SK-N-SH (cell line): ENCODE measurements at regions not wholly inside any gene's neighbourhood (a gene's known extent, or its start where the extent isn't known, plus 50 kb on each side); places are given as distances from the start of the nearest gene placed in this dataset.

Experiments used
- CHD2 ChIP-seq: fragments of 150-350 bp; IDR thresholded peaks from 2 replicates; pipeline ENCODE4 v1.6.1; 2018; ENCODE audit warnings: low read length; ENCODE audit not compliant: partially characterized antibody
- EZH2phosphoT487 ChIP-seq: fragments of 200-600 bp; sonication (generic); IDR thresholded peaks from 2 replicates; pipeline ENCODE4 v1.6.1; 2017; ENCODE audit warnings: low read depth, mixed run types, mild to moderate bottlenecking, antibody characterized with exemption, moderate library complexity, borderline replicate concordance
- MXI1 ChIP-seq: IDR thresholded peaks from 2 replicates; pipeline ENCODE4 v1.6.1; 2012; ENCODE audit warnings: mild to moderate bottlenecking, low read depth, low read length, improper control_type of control experiment
- NRF1 ChIP-seq: IDR thresholded peaks from 2 replicates; pipeline ENCODE4 v1.6.1; 2012; ENCODE audit warnings: low read depth, mild to moderate bottlenecking, low read length
- POLR2AphosphoS5 ChIP-seq: IDR thresholded peaks from 2 replicates; pipeline ENCODE4 v1.6.1; 2012; ENCODE audit warnings: low read depth, low read length
- RCOR1 ChIP-seq: fragments of 150-350 bp; IDR thresholded peaks from 2 replicates; pipeline ENCODE4 v1.6.1; 2017; ENCODE audit warnings: antibody characterized with exemption, low read length
- YY1 ChIP-seq: IDR thresholded peaks from 2 replicates; pipeline ENCODE4 v1.4.0; 2012; ENCODE audit warnings: low read depth, mild to moderate bottlenecking
- TF ChIP-seq, protein P1 (sequence below): fragments of 200-600 bp; sonication (generic); IDR thresholded peaks from 2 replicates; pipeline ENCODE4 v1.6.1; 2017; ENCODE audit warnings: antibody characterized with exemption, mild to moderate bottlenecking, moderate library complexity
- TF ChIP-seq, protein P2 (sequence below): IDR thresholded peaks from 2 replicates; pipeline ENCODE4 v1.6.1; 2012; ENCODE audit warnings: mild to moderate bottlenecking, low read depth, low read length, moderate library complexity

DNA sequence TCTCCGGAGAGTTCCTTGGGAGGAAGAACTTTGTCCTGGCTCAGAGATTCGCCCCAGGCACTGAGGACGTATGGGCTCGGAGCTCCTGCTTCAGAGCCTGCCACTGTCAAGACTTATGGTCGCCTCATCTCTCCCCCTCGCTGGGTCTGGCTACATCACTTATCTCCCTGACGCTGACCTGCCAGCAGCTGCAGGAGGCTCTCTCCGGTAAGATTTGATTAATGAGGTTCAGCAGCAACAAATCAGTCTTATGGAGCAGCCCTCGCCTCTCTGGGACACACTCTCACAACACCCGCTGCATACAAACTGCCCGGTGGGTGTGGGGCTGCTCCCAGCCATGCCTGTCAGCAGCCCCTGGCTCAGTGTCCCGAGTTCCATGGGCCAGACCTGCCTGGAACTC is 297.8 kb downstream of the RRAGC start:
- TF ChIP-seq YY1 (no peak), RCOR1 (no peak), NRF1 (no peak), EZH2phosphoT487 (no peak), POLR2AphosphoS5 (no peak), MXI1 (no peak), CHD2 (no peak)
- TF ChIP-seq, protein P1, sequence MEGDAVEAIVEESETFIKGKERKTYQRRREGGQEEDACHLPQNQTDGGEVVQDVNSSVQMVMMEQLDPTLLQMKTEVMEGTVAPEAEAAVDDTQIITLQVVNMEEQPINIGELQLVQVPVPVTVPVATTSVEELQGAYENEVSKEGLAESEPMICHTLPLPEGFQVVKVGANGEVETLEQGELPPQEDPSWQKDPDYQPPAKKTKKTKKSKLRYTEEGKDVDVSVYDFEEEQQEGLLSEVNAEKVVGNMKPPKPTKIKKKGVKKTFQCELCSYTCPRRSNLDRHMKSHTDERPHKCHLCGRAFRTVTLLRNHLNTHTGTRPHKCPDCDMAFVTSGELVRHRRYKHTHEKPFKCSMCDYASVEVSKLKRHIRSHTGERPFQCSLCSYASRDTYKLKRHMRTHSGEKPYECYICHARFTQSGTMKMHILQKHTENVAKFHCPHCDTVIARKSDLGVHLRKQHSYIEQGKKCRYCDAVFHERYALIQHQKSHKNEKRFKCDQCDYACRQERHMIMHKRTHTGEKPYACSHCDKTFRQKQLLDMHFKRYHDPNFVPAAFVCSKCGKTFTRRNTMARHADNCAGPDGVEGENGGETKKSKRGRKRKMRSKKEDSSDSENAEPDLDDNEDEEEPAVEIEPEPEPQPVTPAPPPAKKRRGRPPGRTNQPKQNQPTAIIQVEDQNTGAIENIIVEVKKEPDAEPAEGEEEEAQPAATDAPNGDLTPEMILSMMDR: no peak
- TF ChIP-seq, protein P2, sequence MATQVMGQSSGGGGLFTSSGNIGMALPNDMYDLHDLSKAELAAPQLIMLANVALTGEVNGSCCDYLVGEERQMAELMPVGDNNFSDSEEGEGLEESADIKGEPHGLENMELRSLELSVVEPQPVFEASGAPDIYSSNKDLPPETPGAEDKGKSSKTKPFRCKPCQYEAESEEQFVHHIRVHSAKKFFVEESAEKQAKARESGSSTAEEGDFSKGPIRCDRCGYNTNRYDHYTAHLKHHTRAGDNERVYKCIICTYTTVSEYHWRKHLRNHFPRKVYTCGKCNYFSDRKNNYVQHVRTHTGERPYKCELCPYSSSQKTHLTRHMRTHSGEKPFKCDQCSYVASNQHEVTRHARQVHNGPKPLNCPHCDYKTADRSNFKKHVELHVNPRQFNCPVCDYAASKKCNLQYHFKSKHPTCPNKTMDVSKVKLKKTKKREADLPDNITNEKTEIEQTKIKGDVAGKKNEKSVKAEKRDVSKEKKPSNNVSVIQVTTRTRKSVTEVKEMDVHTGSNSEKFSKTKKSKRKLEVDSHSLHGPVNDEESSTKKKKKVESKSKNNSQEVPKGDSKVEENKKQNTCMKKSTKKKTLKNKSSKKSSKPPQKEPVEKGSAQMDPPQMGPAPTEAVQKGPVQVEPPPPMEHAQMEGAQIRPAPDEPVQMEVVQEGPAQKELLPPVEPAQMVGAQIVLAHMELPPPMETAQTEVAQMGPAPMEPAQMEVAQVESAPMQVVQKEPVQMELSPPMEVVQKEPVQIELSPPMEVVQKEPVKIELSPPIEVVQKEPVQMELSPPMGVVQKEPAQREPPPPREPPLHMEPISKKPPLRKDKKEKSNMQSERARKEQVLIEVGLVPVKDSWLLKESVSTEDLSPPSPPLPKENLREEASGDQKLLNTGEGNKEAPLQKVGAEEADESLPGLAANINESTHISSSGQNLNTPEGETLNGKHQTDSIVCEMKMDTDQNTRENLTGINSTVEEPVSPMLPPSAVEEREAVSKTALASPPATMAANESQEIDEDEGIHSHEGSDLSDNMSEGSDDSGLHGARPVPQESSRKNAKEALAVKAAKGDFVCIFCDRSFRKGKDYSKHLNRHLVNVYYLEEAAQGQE: no peak
